ENCODE measurements at regions not wholly inside any gene's neighbourhood (a gene's known extent, or its start where the extent isn't known, plus 50 kb on each side); places are given as distances from the start of the nearest gene placed in this dataset.

- no peak for DNase-seq
These were observed 1394.8 kb downstream of the DSC3 start for GRCh38 chr18:29647700-29648099.

- no peak for DNase-seq
These were observed 1398.3 kb downstream of the DSC3 start for GRCh38 chr18:29644276-29644675.

DNA sequence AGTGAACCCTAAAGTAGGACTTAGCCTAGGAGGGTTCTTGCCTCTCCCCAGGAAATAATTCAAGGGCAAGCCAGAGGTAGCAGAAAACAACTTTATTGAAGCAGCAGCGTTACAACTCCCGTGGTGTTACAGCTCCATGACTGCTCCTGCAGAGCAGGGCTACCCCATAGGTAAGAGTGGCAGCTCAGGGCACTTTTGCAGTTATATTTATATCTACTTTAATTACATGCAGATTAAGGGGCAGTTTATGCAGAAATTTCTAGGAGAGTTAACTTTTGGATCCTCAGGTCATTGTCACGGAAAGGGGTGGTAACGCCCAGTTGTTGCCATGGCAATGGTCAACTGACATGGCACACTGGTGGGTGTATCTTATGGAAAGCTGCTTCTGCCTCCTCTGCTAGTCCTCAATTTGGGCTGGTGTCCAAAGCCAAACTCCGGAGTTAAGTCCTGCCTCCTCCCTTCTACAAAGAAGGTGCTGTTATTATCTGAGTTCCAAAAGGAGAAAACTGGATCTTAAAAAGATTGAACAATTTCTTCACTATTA is 1413.0 kb downstream of the DSC3 start:
- DNase-seq = no peak

DNA sequence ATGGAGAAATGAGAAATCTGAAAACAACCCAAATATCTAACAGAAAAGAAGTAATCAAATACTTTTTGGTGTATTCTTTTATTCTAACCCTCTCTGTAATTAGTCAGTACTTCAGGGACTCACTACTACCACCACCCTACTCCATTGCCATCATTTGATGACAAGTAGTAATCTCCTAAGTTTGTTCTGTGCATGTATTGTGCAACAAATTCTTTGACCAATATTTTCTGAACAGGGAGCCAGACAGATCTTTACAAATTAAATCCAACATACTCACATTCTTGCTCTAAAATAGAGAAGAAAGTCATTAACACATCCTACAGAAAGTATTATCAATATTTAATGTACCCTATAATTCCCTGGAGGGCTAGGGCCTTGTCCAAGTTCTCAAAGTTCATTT is 1416.4 kb downstream of the DSC3 start:
- no peak for DNase-seq

DNA sequence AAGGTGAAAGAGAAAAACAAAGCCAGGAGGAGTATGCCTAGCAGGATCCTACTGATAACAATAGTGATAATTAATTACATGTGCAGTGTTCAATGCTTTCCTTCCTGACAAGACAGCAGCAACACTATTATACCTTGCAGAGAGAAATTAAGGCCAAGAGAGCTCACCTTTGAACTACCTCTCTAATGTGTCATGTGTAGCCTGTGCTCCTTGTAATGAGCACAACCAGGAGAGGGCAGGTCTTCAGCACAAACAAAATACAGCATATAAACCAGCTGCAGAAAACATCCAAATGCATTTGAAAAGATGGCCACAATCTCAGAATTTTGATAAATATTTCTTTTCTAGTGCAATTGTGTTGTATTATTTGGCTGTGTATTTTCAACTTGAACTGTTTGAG is 1425.7 kb downstream of the DSC3 start:
- DNase-seq = no peak

DNA sequence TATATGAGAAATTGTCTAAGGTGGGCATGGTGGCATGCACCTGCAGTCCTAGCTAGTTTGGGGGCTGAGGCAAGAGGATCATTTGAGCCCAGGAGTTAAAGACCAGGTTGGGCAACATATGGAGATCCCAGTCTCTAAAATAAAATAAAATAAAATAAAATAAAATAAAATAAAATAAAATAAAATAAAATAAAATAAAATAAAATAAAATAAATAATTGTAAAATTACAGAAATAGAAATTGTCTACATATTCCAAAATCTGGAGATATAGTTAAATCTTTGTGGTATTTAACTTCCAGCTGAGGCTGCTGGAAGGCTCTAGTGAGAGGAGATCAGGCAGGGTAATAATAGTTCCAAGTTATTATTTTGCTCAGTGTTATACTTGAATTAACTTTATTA is 1432.1 kb upstream of the CDH2 start:
- DNase-seq = no peak

GRCh38 chr18:29605365-29605764 is 1428.4 kb upstream of the CDH2 start:
- DNase-seq = no peak

DNA sequence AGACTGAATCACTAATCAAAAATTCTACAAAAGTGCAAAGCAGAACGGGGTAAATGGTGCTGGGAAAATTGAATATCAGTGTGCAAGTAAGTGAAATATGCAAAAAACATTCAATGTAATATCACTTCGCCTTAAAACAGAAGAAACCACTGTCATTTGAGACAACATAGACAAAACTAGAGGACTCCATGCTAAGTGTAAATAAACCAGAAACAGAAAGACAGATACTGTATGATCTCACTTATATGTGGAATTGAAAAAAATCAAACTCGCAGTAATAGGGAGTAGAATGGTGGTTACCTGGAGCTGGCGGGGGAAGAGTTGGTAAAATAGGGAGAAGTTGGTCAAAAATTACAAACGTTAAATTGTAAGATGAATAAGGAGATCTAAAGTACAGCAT is 1420.0 kb upstream of the CDH2 start:
- no peak for DNase-seq

DNA sequence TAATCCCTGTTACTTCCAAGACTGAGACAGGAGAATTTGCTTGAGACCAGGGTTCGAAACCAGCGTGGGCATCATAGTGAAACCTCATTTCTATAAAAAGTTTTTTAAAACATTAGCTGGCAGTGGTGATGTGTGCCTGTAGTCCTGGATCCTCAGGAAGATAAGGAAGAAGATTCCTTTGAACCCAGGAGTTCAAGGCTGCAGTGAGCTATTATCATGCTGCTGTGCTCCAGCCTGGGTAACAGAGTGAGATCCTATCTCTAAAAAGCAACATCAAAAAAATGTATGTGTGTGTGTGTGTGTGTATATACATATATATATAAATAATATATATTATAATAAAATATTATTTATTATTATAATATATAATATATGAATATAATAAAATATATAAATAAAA is 1417.6 kb upstream of the CDH2 start:
- no peak for DNase-seq

DNA sequence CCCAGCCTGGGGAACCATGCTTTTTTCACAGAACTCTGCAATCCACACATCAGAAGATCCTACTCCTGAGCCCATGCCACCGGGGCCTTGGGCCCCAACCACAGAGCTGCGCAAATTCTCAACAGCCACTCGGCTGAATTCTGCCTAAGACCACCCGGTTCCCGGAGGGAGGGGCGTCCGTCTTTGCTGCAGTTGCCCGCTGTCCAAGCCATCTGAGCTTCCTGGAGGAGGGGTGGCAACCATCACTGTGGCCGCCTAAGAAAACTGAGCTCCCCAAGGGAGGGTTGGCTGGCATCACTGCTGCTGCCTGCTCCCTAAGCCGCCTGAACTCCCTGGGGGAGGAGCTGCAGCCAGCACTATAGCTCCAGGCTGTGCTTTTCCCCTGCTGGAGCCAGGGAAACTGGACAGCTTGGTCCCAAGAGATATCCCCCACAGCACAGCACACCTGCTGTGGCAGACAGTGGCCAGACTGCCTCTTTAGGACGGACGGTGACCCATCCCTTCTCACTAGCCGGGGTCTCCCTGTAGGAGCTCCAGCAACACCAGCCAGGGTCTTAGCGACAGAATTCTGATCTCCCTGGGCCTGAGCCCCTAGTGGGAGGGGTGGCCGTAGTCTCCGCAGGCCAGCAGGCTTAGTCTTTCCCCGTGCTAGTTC is 1411.6 kb upstream of the CDH2 start:
- DNase-seq = no peak

DNA sequence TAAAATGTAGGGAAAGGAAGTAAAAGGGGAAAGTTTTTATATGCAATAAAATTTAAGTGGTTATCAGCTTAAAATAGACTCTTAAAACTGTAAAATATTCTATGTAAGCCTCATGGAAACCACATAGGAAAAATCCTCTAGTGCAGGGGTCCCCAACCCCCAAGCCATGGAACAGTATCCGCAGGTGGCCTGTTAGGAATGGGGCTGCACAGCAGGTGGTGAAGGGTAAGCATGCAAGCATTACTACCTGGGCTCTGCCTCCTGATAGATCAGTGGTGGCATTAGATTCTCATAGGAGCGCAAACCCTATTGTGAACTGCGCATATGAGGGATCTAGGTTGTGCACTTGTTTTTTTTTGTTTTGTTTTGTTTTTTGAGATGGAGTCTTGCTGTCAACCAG is 1409.3 kb upstream of the CDH2 start:
- DNase-seq = no peak

GRCh38 chr18:29560270-29560669 is 1383.3 kb upstream of the CDH2 start:
- no peak for DNase-seq

DNA sequence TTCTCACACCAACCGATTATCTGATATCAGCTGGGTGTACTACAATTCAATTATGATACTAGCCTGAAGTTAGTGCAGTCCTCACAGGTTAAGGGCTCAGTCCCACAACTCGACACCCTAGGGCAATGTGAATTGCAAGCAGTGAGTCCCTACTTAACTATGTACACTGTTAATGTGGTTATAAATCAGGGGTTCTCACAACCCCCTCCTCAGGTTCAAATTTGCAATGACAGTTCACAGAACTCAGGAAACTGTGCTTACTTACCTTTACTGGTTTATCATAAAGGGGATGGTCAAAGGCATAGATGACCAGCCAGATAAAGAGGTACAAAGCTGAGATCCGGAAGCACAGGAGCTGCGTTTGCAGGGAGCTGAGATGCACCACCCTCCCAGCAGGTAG is 1379.1 kb upstream of the CDH2 start:
- no peak for DNase-seq

DNA sequence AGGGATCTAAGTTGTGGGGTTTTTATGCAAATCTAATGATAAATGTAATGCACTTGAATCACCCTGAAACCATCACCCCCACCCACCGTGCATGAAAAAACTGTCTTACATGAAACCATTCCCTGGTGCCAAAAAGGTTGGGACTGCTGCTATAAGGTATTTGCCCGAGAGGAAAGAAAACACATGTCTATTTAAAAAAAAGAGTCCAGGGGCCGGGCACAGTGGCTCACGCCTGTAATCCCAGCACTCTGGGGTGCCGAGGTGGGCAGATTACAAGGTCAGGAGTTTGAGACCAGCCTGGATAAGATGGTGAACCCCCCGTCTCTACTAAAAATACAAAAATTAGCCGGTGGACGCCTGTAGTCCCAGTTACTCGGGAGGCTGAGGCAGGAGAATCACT is 1372.8 kb upstream of the CDH2 start:
- DNase-seq = no peak

- DNase-seq = no peak
These were observed 1370.7 kb upstream of the CDH2 start for GRCh38 chr18:29547626-29548025.

DNA sequence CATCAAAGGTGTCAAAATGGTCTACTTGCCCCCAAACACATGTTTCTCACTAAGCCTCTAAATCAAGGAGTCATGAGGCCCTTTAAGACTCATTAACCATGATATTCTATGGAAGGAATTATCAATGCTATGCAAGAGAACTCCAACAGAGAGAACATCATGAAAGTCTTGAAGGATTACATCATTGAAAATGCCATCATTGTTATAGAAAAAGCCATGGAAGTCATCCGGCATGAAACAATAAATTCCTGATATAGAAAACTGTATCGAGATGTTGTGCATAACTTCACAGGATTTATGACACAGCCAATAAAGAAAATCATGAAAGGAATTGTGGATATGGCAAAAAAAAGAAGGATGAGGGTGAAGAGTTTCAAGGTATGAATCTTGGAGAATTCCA is 1363.6 kb upstream of the CDH2 start:
- no peak for DNase-seq

DNA sequence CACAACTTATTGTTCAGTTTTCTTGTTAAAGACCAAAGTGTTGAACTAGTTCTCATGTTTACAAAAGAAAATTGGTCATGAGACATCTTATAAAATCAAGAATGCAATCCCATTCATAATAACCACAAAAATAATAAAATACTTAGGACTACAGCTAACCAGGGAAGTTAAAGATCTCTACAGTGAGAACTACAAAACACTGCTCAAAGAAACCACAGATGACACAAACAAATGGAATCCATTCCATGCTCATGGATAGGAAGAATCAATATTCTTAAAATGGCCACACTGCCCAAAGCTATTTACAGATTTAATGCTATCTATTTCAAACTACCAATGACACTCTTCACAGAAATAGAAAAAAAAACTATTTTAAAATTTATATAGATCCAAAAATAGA is 1354.8 kb upstream of the CDH2 start:
- no peak for DNase-seq

GRCh38 chr18:29523371-29523770 is 1346.4 kb upstream of the CDH2 start:
- no peak for DNase-seq

DNA sequence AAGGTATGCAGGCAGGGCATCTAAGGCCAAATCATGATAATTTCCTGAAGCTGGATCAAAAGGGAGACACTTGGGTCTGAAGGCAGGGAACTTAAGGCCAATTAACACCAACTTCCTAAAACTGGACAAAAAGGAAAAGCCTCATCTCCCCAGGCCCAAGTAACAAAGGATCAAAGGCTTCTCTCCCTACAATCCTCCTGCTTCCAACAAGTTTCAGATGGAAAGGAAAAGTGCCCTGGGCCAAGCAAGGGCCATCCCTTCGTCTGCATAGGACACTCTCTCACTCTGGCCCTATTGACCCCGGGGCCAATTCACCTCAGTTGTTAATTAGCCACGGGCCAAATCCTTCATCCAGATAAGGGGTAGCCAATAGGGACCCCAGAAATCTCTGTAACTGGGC is 1335.8 kb upstream of the CDH2 start:
- DNase-seq = no peak

GRCh38 chr18:29512203-29512602 is 1335.3 kb upstream of the CDH2 start:
- no peak for DNase-seq

- DNase-seq = no peak
These were observed 1325.0 kb upstream of the CDH2 start for GRCh38 chr18:29501952-29502351.

GRCh38 chr18:29496152-29496680 is 1319.3 kb upstream of the CDH2 start:
- DNase-seq = no peak

GRCh38 chr18:29494371-29494770 is 1317.4 kb upstream of the CDH2 start:
- DNase-seq = no peak

GRCh38 chr18:29491907-29492306 is 1315.0 kb upstream of the CDH2 start:
- DNase-seq = no peak

- no peak for DNase-seq
These were observed 1311.7 kb upstream of the CDH2 start for GRCh38 chr18:29488617-29489016.

Data from activated gamma-delta T cell treated with Interleukin-2 at 50 U/mL for 16 hours (primary cell).